ENCODE measurements at regions not wholly inside any gene's neighbourhood (a gene's known extent, or its start where the extent isn't known, plus 50 kb on each side); places are given as distances from the start of the nearest gene placed in this dataset.

DNA sequence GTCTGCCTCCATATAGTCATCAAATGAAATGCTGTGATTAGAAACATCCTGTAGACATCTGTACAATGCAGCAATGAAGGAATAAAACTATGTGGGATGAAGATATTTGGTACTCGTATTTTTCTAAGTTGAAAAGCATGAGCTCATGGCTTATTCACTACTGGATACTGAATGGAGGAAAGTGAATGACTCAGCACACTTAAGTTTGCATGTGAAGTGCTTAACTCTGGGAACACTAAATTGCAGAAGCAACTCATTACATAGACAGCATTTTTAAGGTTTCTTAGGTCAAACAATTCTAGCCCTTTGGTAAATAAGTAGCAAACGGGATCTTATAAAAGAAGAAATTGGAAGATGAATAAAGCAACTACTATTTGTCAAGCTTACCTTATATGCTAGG is 429.0 kb upstream of the MIR17HG start:
- TF ChIP-seq CTCF (IDR thresholded peaks at IDR 0.05): no peak
- no peak for TF ChIP-seq EZH2 (IDR thresholded peaks at IDR 0.05)

Data from neural progenitor cell (in vitro differentiated cells).